MM.1S (cell line): ENCODE measurements at regions not wholly inside any gene's neighbourhood (a gene's known extent, or its start where the extent isn't known, plus 50 kb on each side); places are given as distances from the start of the nearest gene placed in this dataset.

Source experiments
- DNase-seq: peaks from one replicate; pipeline ENCODE4 v3.0.0-alpha.2; 2015
- H2AFZ ChIP-seq: fragments of 300-600 bp; sonication (generic); 2 replicates; pipeline ENCODE4 v1.6.0; 2016; ENCODE audit warnings: antibody characterized with exemption, low read length
- H3F3A ChIP-seq: fragments of 300-600 bp; sonication (generic); 2 replicates; pipeline ENCODE4 v1.6.1; 2016; ENCODE audit warnings: mild to moderate bottlenecking, antibody characterized with exemption, low read length, moderate library complexity, mixed read lengths; ENCODE audit not compliant: insufficient read depth
- H3K27ac ChIP-seq: fragments of 300-600 bp; sonication (generic); 2 replicates; pipeline ENCODE4 v1.5.1; 2016; ENCODE audit warnings: mild to moderate bottlenecking, low read length
- H3K27me3 ChIP-seq: fragments of 300-600 bp; sonication (generic); replicated peaks from 2 replicates; pipeline ENCODE4 v1.6.0; 2016; ENCODE audit warnings: low read length; ENCODE audit not compliant: insufficient read depth
- H3K36me3 ChIP-seq: fragments of 300-600 bp; sonication (generic); replicated peaks from 2 replicates; pipeline ENCODE4 v1.6.1; 2016; ENCODE audit warnings: mild to moderate bottlenecking, low read length, mixed read lengths; ENCODE audit not compliant: insufficient read depth
- H3K4me1 ChIP-seq: fragments of 300-600 bp; sonication (generic); 2 replicates; pipeline ENCODE4 v1.6.1; 2016; ENCODE audit warnings: low read length, mixed read lengths
- H3K4me2 ChIP-seq: fragments of 300-600 bp; sonication (generic); 2 replicates; pipeline ENCODE4 v1.6.0; 2016; ENCODE audit warnings: low read depth, low read length
- H3K4me3 ChIP-seq: fragments of 300-600 bp; sonication (generic); 2 replicates; pipeline ENCODE4 v1.5.1; 2016; ENCODE audit warnings: low read length, mixed read lengths
- H3K79me2 ChIP-seq: fragments of 300-600 bp; sonication (generic); 2 replicates; pipeline ENCODE4 v1.6.1; 2016; ENCODE audit warnings: mixed run types, low read length, mixed read lengths
- H3K9ac ChIP-seq: fragments of 300-600 bp; sonication (generic); 2 replicates; pipeline ENCODE4 v1.6.1; 2016; ENCODE audit warnings: low read length, mixed read lengths
- H3K9me2 ChIP-seq: fragments of 300-600 bp; sonication (generic); replicated peaks from 2 replicates; pipeline ENCODE4 v1.6.1; 2016; ENCODE audit warnings: mild to moderate bottlenecking, low read length, mixed read lengths; ENCODE audit not compliant: insufficient read depth
- H3K9me3 ChIP-seq: fragments of 300-600 bp; sonication (generic); replicated peaks from 2 replicates; pipeline ENCODE4 v1.6.1; 2016; ENCODE audit warnings: mild to moderate bottlenecking, low read length, mixed read lengths; ENCODE audit not compliant: insufficient read depth
- H4K20me1 ChIP-seq: fragments of 300-600 bp; sonication (generic); 2 replicates; pipeline ENCODE4 v1.6.1; 2016; ENCODE audit warnings: mild to moderate bottlenecking, low read length, moderate library complexity, mixed read lengths; ENCODE audit not compliant: insufficient read depth
- EZH2 ChIP-seq: fragments of 300-600 bp; sonication (generic); optimal IDR thresholded peaks from 2 replicates; pipeline ENCODE3; 2017; ENCODE audit warnings: low read depth, mild to moderate bottlenecking, antibody characterized with exemption, low read length, mixed read lengths
- EZH2phosphoT487 ChIP-seq: fragments of 300-600 bp; sonication (generic); IDR thresholded peaks from 2 replicates; pipeline ENCODE4 v1.6.1; 2018; ENCODE audit warnings: antibody characterized with exemption, low read length
- TF ChIP-seq, protein P1 (sequence below): fragments of 300-600 bp; sonication (generic); IDR thresholded peaks from 2 replicates; pipeline ENCODE4 v1.5.1; 2016; ENCODE audit warnings: antibody characterized with exemption, low read length, mixed read lengths

DNA sequence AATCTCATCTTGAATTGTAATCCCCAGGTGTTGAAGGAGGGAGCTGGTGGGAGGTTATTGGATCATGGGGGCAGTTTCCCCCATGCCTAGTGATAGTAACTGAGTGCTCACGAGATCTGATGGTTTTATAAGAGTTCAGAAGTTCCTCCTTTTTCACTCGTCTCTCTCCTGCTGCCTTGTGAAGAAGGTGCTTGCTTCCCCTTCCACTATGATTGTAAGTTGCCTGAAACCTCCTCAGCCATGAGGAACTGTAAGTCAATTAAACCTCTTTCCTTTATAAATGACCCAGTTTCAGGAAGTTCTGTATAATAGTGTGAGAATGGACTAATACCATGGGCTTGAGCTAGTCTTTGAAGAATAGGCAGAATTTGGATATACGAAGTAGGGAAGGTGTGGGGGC is 113.9 kb downstream of the RIN2 start:
- Histone ChIP-seq H3K4me1 (no peaks in the 10 kb centered on the region), H4K20me1 (no peaks in the 10 kb centered on the region), H3K27me3 (no peaks in the 10 kb centered on the region), H3K9me2 (no peaks in the 10 kb centered on the region), H3F3A (no peaks in the 10 kb centered on the region), H3K4me2 (no peak overlapping the region), H3K27ac (no peak overlapping the region), H3K36me3 (no peaks in the 10 kb centered on the region), H3K79me2 (no peaks in the 10 kb centered on the region), H2AFZ (no peak overlapping the region), H3K4me3 (no peak overlapping the region), H3K9me3 (no peaks in the 10 kb centered on the region), H3K9ac (no peak overlapping the region)
- DNase-seq: no peak
- TF ChIP-seq, protein P1, sequence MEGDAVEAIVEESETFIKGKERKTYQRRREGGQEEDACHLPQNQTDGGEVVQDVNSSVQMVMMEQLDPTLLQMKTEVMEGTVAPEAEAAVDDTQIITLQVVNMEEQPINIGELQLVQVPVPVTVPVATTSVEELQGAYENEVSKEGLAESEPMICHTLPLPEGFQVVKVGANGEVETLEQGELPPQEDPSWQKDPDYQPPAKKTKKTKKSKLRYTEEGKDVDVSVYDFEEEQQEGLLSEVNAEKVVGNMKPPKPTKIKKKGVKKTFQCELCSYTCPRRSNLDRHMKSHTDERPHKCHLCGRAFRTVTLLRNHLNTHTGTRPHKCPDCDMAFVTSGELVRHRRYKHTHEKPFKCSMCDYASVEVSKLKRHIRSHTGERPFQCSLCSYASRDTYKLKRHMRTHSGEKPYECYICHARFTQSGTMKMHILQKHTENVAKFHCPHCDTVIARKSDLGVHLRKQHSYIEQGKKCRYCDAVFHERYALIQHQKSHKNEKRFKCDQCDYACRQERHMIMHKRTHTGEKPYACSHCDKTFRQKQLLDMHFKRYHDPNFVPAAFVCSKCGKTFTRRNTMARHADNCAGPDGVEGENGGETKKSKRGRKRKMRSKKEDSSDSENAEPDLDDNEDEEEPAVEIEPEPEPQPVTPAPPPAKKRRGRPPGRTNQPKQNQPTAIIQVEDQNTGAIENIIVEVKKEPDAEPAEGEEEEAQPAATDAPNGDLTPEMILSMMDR: no peak

DNA sequence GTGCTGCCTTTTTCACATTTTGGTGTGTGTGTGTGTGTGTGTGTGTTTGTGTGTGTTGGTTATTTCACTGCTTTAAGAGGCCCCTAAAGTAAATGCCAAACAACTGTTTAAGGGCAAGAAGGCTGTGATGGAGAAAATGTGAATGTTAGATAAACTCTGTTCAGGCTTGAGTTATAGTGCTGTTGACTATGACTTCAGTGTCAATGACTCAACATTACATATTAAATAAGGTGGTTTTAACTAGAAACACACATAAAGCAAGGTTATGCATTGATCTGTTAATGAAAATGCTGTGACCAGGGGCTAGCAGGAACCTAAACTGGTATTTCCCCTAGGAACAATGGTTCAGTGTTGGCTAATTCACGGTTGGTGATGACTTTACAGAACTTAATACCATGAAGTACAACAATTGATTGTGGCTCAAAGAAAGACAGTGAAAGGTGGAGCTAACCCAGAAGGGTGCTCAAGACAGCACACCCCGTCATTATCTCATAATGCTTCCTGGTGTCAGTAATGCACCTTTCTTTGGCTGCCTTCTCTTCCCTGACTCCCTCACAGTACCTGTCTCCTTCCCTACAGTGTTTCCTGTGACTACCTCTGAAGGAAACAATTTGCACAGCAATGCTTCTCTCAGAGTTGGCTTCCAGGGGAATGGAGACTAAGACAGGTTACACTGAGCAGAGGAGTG is 116.1 kb downstream of the RIN2 start:
- H3K27me3 ChIP-seq: no peaks in the 10 kb centered on the region
- H2AFZ ChIP-seq: no peak overlapping the region
- no peaks in the 10 kb centered on the region for H3K9me3 ChIP-seq
- no peaks in the 10 kb centered on the region for H3K36me3 ChIP-seq
- no peak overlapping the region for H3K27ac ChIP-seq
- H3K9me2 ChIP-seq: no peaks in the 10 kb centered on the region
- TF ChIP-seq EZH2phosphoT487 (no peak), EZH2 (no peak)
- TF ChIP-seq, protein P1: no peak
- no peak for DNase-seq
- no peaks in the 10 kb centered on the region for H4K20me1 ChIP-seq
- H3K79me2 ChIP-seq: no peaks in the 10 kb centered on the region
- H3K4me3 ChIP-seq: no peak overlapping the region
- H3K4me1 ChIP-seq: no peaks in the 10 kb centered on the region
- H3K4me2 ChIP-seq: no peak overlapping the region
- no peaks in the 10 kb centered on the region for H3F3A ChIP-seq
- H3K9ac ChIP-seq: no peak overlapping the region

DNA sequence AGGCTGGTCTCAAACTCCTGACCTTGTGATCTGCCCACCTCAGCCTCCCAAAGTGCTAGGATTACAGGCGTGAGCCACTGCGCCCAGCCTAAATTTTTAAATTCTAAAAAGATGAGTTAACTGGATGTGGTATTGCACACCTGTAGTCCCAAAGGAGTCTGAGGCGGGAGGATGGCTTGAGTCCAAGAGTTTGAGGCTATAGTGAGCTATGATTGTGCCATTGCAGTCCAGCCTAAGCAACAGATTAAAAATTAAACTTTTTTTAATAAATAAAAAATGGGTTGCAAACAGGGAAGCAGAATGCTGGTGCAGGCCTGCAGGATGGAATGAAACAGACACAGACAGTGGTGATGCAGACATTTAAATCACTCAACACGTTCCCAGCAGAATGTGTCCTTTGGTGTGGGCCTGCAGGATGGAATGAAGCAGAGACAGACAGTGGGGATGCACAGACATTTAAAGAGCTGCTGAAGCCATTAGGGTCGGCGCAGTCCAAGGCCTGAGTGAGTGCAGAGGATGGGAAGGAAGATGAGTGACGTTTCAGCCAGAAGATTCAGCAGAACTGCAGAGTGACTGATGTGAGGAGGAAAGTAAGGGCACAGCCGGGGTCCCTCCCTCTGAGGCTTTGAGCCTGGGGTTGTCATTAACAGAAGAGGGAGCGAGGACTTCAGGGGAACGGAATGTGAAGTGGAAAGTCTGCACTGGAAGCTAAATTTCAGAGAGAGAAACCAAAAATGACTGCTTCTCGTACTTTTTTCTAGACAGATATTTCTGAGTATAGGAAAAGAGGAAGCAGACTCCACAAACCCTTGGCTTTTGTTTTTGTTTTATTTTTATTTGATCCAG is 117.5 kb downstream of the RIN2 start:
- Histone ChIP-seq H4K20me1 (no peaks in the 10 kb centered on the region), H3K4me3 (no peak overlapping the region), H3K4me1 (no peaks in the 10 kb centered on the region), H3K27ac (no peak overlapping the region), H3K79me2 (no peaks in the 10 kb centered on the region), H3K4me2 (no peak overlapping the region), H3K9me3 (no peaks in the 10 kb centered on the region), H2AFZ (no peak overlapping the region), H3K36me3 (no peaks in the 10 kb centered on the region), H3K9me2 (no peaks in the 10 kb centered on the region), H3K27me3 (no peaks in the 10 kb centered on the region), H3F3A (no peaks in the 10 kb centered on the region), H3K9ac (no peak overlapping the region)
- DNase-seq: no peak
- TF ChIP-seq, protein P1: no peak
- TF ChIP-seq EZH2 (no peak), EZH2phosphoT487 (no peak)
